NCI-H1092 treated with DMSO at 0.1 percent for 48 hours (cell line): ENCODE measurements at regions not wholly inside any gene's neighbourhood (a gene's known extent, or its start where the extent isn't known, plus 50 kb on each side); places are given as distances from the start of the nearest gene placed in this dataset.

Source experiments
- DNase-seq: peaks from one replicate; lab custom pipeline; 2025; lab: John Stamatoyannopoulos, UW

DNA sequence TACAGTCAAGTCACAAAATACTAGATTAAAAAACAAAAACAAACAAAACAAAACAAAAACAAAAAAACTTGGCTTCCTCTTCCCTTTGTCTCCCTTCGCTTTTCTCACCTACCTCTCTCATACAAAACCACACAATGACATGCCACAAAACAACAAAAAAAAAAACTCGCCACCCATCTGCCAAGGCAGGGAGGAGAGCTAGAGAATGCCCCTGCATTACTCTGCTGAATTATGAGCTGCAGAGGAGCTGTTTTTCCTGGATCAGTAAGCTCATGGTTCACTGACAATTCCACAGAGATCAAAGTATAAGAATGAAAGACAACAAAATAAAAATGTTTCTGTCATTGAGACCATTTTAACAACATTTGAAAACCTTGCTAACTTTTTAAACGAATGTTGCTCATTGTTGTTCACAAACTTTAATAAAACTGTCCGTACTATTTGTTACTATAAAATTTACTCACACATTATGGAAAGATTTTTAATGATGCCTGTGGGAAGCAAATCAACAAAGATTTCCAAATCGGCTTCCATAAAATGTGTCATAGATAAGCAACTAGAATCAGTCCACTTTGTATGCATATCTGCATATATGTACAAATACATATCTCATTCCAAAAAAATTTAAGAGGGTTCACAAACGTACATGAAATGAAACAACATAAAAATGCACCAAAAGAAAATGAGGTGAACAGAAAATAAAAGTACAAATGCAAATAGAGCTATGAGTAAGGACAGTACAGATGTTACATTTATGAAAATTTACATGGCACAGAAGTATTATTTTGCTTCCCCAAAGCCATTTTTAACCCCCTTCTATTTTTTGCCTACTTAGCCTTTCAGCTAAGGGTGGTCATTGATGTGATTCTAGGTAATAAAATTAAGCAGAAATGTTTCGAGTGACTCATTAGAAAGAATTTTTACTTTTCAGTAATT is 252.4 kb upstream of the FAT4 start:
- DNase-seq = no peak

DNA sequence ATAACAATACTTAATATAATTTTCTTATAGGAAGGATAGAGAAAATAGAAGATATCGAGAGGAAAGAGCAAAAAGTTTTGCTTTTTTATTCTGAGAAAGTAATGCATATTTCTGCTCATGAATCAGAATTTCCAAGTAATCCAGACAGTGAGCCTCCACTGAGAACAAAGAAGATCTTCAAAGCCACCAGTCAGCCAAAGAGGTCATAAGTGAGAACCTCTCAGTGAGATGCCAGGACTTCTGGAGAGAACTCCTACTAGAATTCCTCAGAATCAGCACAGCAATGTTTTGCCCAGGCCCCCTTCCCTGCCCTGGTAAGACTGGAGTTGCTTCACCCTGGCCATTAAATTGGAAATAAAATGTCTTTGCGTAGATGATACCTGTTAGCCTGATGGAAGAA is 254.4 kb upstream of the FAT4 start:
- no peak for DNase-seq

DNA sequence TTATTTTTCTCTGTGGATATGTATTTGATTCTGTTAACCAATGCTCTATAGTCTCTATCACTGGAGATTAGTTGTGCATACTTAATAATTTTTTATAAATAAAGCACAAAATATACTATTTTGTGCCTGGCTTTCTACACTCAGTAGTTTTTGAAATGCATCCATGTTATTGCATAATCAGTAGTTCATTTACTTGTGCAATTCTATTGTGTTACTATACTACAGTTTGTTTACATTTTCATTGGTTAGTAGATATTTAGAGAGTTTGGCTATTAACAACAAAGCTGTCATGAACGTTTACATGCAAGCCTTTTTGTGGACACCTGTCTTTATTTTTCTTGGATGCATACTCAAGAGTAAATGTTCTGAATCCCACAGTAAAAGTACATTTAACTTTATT is 265.0 kb upstream of the FAT4 start:
- no peak for DNase-seq

DNA sequence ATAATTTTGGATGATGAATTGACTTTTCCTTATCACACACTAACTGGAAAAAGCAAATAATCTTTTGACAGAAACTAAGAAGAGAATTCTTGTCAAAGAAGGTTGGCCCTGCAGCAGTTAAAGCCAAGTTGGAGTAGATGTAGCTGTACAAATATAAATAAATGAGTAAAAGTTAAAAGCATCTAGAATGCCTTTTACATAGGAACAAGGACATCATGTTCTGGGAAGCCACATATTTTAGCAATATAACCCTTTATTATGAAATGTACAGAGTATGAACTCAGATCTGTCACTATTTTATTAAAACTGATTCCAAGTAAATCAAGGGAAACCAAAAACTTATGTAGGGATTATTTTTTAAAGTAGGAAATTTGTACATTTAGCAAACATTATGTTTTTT is 269.4 kb upstream of the FAT4 start:
- no peak for DNase-seq

DNA sequence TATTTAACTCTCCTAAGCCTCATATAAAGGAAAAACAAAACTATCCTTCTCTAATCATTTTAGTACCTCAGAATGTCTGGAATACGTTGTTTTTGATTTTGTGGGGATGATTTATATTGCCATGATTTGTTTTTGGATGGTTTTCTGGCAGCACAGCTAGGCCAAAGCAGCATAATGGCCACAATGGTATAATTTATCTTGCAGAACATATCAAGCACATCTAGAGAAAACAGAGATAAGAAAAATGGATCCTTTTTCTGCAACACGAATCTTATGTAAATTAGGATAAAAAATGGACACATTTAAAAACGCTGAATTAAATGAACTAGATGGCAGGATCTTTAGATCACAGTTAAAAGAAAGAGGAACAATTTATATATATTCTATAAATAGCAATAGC is 269.9 kb upstream of the FAT4 start:
- no peak for DNase-seq

DNA sequence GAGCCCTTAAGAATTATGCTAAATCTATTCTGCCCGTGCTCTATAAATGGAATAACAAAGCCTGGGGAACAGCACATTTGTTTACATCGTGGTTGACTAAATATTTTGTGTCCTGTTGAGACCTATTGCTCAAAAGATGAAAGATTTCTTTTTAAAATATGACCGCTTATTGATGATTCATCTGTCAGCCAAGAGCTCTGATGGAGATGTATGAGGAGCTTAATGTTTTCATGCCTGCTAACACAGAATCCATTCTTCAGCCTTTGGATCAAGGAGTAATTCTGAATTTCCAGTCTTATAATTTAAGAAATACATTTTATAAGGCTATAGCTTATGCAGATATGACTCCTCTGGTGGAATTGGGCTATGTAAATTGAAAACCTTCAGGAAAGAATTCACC is 271.3 kb upstream of the FAT4 start:
- no peak for DNase-seq

DNA sequence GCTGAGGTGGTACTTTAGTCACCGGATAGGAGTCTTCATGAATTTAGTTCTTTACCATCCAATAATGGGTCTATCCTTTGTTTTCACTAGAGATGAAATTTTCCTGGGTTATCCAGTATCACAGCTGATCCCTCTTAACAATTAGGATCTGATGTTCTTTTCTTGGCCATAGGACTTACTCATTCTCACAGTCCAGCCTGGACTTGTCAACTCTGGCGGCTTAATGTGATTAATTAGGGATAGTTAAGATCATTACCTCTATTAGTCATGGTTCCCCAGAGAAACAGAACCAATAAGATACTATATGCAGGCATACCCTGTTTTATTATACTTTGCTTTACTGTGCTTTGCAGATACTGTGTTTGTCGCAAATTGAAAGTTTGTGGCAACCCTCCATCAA is 272.7 kb upstream of the FAT4 start:
- no peak for DNase-seq

DNA sequence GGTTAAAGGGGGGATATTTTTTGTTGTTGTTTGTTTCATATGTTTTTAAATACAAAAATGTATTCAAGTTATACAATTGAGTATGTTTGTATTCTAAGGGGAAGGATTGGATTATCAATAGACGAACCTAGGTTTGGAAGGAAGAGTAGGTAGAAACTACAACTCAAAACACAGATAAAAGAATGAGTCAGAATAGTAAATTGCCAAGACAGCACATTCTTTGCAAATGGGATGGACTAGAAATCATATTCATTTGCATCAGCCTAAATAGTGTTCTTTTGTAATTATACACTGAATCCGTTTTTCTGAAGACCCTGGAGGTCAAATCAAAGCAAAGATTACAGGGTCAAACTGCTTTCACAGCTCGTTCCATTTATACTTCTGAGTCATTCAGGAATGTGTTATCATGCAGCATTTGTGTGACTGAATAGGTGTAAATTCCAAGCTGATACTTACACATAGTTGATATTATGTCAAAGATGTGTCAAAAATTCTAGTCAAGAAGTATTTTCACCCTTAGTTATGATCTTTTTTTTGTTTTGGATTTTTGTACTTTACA is 273.3 kb upstream of the FAT4 start:
- DNase-seq = no peak

DNA sequence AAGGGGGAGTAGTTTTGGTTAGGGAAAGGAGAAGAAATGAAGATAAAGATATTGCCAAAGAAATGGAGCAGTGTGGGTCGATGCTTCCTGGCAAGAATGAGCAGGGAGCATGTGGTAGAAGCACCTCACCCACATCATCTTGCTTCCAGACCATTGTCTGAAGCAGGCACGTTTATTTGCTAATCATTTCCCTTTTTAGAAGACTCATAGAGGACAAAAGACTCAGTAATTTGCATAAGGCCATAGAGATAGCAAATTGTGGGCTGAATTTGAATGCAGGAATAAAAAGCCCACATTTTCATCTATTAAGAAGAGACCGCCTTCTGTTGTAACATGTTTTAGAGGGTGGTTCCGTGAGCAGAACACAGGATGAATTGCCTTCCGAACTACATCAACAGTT is 275.2 kb upstream of the FAT4 start:
- DNase-seq = no peak

DNA sequence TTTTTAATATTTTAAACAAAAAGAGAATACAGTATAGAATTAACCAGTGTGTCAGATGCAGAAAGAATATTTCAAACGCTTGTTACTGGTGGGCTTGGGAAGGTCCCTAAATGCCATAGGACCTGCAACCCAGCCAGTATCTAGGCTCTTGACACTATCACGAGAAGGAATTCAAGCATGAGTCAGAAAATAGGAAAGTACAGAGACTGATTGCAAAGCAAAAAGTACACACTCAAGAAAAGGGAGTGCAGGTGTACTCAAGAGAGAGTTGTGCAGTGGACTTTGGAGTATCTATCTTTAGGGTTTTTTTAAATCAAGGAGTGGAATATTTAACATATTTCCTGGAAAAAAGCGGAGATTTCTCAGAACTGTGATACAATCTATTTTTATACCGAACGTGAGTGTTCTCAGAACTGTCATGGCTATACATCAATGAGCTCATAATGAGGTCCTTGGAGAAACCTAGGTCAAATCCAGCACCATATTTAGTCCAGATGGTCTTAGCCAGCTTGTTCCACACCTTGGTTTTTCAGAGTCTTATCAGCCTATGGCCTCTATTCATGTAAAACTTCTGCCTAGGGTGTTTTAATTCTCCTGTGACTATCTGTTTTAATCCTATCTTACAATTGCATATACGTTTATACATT is 291.8 kb upstream of the FAT4 start:
- no peak for DNase-seq

DNA sequence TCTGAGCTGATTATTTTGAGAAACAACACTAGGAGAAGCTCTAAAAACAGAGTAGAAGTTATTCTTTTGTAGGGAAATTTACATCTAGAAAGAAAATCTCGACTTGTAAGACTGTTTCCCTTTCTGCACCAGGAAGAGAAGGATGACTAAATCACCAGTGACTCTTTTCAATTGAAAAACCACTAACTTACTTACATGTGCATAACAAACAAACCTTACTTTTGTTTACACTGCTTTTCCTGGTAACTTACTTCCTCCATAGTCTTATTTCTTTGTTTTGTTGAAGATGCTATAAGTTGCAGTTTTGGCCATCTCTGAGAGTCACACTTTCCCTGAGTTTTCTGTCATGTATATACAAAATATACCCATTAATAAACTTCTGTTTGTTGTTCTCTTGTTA is 293.6 kb upstream of the FAT4 start:
- no peak for DNase-seq

DNA sequence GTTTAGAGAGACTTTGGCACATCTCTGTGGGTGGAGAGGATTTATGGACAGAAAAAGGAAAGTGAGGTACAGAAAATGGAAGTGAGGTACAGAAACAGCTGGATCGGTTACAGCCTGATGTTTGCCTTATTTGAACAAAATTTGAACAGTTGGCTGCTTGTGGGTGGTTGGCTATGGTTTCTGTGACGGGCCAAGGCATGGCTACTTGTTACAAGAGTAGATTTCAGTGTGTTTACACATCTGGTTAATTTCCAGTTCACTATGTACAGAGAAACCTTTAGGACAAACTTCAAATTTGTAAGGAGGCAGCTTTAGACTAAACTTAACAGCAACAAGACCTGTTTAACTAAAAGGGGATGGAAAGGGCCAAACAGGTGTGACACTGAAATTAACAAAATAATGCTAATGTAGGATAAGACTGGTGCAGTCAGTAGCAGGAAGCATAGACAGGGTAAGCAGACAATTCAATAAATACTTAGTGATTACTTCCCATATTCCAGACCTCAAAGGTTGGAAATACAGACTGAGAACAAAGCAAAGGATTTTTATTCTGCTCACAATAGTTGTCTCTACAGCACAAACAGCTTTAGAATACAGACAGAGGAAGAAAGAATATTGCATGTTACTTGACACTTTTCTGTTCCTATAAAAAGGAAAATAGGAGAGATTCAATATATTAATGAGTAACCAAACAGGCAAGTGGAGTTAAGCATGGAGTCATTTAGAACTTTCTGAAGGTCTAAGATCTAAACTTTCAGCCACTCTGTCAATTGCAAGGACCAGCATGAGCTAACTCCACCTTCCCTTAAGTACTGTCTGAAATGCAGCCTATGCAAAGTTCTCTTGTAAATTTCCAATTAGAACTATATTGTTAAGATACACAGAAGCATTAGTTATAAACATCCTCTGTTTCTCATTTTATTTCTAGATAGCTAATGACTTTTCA is 294.4 kb upstream of the FAT4 start:
- DNase-seq = no peak

DNA sequence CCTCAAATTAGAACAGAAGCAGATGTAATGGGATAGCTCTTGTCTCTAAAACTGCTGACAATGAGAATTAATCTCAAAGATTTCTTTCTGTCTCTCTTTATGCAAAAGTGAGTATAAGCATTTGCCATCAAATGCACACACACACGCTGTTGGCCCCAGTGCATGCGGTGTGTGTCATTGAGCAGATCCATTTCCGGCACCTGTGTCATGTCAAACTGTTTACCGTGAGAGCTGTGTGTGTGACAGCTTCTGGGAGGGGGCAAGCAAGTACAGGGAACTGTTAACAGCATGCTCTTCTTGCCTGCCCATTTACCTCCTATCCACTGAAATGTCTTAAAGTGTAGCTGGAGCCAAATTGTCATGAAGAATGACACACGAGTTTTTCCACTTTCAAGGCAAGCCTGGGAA is 297.9 kb upstream of the FAT4 start:
- no peak for DNase-seq

DNA sequence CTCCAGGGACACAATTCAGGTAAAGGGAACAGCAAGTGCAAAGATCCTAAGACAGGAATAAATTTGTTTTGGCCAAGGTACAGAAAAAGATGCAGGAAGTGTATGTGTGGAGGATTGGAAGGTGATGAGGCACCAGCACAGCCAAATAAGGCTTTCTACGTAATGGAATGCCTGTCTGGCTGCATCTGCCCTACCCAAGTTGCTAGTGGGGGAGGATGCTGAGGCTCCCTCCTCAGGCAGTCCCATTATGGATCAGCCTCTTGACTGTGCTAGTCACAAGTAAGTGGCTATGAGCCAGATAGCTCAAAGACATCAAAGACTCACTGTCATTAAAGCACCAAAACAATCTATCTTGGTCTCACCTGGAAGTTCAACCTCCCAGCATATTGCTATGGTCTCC is 300.9 kb upstream of the FAT4 start:
- no peak for DNase-seq

DNA sequence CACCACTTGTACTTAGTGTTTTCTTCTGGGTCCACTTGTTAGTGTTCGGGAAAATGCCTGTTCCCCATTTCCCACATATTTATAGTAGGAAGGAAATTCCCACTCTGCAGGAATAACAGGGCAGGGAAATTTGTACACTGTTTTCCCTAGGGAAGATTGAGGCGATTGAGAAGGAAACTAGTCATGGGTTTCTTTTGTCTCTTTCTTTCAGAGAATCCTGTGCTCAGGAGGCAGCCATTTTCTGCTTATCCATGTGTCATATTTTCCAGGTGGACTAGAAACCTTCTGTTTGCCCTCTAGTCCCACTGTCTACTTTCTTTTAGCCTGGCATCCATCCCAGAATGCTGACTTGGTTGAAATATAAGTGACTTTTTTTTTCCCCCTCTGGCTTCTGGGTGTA is 299.1 kb upstream of the ANKRD50 start:
- DNase-seq = no peak

DNA sequence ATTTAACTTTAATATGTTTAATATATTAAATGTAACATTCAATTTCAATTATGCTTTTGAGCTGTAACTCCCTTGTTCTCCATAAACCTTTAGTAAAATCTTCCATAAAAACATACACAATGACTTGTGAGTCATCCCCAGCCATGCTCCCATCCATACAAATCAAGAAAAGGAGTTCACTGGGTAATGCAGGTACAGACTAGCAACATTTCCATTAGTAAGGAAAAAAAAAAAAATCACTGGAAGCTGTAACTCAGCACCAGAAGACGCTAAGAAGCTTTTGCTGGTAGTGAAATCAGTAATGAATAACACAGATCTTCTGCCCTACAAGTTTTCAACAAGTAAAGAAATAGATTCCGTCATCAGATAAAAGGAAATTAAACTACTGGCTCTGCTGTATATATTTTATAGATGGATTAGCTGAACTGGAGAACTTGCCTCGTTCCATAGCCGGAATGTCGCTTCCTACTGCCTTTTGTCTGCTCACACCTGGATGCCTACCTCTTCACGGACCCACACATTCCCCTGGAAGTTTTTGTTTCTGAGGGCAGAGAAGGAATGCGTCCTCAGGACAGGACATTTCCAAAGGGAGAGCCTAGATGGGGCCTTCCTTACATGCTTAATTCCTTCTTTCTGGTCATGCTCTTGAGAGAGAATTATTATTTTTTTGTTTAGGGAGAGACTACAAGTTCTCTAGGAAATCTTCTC is 298.4 kb upstream of the ANKRD50 start:
- no peak for DNase-seq

DNA sequence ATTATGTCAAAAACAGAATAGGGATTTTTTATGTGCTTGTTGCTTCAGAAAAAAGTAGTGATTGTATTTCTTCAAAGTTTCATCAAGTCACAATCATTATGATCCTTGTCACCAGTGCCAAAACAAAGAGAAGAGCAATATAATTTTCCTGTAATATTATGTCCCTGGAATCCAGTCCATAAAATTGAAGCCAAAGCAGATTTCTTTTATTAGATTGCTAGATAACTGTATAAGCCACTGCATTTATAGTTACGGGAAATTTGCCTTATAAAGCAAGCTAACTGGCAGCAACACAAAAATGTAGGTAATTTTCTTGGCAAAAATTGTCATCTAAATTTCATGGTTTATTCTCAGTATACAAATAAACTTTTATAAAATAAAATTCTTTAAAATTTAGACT is 296.1 kb upstream of the ANKRD50 start:
- no peak for DNase-seq

DNA sequence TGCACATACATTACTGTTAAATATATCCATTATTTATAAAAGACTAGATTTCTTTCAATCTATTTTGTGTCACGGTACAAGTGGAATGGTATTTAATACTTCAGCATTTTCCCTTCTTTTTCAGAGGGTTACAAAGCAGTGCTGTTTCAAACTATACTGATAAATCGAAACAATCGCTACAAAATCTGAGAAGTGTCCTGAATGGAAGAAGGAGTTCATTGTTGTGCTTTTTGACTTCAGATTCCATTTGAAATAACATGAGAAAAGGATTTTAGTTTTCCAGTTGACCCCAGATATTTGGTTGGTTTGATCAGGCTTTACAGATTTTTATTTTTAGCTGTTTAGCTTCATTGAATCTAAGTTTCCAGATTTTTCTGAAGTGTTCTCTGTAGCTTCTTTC is 292.1 kb upstream of the ANKRD50 start:
- DNase-seq = no peak

DNA sequence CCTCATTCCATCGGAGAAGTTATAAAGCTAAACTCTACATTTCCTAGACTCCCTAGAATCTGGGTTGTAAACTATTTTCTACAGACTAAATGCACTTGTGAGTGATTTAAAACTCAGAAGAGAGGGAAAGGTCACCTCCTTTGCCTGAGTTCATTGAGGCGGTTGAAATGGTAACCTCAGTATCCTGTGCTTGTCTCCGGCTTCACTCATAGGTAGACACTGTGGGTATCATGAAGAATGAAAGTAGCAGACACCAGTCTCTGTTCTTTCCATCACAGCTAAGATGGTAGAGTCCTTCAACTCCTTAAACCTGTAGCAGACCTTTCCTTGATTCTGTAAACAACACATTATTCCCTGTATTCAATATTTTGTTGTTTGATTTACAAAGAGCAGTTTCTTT is 291.3 kb upstream of the ANKRD50 start:
- no peak for DNase-seq

DNA sequence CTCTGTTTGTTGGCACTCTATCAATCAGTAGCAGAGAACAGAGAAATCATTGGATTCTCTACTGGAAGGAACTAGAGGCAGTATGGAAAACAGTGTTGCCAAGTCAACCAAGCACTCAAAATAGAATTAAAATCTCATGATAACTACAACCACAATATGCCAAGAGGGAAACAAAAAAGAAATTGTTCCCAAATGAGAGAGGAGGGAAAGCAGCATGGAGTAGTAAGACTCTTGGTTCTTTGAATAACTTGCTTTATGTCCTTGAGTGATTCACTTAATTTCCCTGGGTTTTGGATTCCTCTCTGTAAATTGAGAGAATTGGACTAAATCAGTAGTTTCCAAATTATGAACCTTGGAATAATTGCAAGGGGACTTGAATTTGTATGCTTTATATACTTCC is 285.5 kb upstream of the ANKRD50 start:
- no peak for DNase-seq

DNA sequence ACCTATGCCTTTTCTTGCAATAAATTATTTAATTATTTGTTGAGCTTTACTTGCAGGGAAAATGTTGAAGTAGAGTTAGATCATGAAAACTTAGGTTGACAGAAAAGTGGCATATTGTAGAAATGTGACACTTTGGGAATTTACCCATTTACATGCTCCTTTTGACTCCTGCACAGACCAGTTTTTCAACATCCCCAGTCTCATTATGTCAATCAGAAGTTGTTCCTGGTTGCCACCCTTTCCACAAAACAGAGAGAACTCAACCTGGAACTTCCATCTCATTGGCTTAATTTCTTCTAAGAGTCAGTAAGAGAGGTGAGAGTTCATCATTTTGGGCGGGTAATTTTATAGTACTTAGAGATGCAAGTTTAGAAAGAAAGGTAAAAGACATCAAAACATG is 284.6 kb upstream of the ANKRD50 start:
- DNase-seq = no peak

DNA sequence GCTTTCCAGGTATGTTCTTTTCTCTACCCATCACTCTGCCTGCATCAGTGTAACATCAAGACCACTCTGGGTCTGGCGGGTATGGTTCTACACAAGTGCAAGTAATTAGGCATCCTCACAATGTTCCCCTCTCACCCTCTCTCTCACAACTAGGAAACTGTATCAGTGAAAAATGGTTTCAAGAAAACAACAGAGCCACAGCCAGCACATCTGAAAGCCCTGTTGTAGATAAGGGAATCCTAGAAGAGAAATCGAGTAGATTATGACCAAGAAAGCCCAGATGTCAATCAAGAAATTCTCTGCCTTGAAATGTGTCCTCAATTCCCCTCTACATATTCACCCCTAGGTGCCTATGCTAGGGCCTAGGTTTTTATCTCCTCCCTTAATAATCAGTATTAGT is 281.3 kb upstream of the ANKRD50 start:
- DNase-seq = no peak
